Midbrain (tissue), 1 donor: ENCODE measurements at regions not wholly inside any gene's neighbourhood (a gene's known extent, or its start where the extent isn't known, plus 50 kb on each side); places are given as distances from the start of the nearest gene placed in this dataset.
A peak's percentile ranks its signal among the peaks of the same experiment; 100 is the strongest.

Experiments
- DNase-seq: peaks from one replicate; lab custom pipeline; 2025; lab: John Stamatoyannopoulos, UW

GRCh38 chr5:76030343-76030742, 52.8 kb upstream of the SV2C start:
- DNase-seq = no peak

- DNase-seq = no peak
Measured at GRCh38 chr5:76029739-76030138, 53.4 kb upstream of the SV2C start.

DNA sequence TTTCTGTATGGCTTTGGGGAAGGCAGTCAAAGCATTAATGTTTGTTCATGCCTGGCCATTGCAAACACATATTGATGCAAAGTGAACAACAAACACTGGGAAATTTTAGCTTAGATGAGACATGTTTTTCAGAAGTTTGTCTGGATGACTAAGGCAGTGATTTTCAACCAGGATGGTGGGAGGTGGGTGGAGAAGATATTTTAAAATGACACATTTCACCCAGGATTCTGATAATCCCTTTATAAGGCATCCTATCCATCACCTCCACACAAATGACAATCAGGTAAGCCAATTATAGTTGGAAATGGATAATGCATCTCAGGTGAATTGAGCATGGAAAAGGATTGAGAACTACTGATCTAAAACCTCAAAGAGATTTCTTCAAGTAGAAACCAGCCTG, 57.4 kb upstream of the SV2C start:
- no peak for DNase-seq

GRCh38 chr5:76025069-76025468, 58.1 kb upstream of the SV2C start:
- DNase-seq = no peak

- DNase-seq = no peak
Measured at GRCh38 chr5:76022611-76023010, 60.6 kb upstream of the SV2C start.

DNA sequence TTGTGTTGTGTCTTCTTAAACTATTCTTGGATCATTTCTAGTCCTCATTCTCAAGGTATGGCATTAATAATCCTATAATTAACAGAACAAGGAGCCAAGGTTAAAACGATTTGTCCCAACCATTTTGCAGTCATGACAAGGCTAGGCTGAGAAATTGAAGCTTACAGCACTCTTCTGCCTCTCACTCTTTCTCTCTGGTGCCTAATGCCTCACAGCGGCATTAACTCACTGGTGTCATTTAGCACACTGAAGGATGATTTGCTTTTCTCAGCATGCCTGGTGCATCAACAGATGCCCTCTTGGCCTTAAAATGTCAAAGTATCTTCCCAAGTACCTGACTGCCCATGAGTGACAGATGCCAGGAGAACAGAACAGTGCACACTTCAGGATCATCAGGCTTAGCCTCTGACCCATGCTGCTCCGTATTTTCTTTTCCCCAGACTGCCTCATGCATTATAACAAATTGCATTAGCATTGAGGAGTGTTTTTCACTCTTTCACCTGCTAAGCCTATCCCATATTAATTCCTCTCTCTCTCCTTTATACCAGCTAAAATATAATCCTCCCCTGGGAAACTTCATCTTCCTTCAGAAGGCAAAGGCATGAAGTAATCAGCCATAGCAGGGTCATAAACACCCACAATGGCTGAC, 61.1 kb upstream of the SV2C start:
- DNase-seq = no peak

DNA sequence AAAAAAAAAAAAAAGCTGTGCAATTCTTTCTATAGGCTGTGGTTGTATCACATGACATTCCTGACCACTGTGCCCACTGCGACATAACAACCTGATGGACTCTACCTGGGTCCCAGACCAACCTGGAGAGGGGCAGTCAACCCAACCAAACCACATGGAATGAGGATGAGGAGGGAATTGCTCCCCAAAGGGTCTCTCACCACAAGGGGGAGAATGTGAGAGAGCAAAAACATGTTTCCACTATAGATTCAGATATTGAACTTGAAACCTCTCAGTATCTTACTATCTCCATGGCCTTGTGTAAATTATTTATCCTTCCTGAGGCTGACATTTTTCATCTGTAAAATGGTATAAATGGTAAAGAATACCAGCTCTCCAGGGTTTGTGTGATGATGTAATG, 66.9 kb upstream of the SV2C start:
- no peak for DNase-seq

- DNase-seq = no peak
Measured at GRCh38 chr5:76014005-76014404, 69.2 kb upstream of the SV2C start.

DNA sequence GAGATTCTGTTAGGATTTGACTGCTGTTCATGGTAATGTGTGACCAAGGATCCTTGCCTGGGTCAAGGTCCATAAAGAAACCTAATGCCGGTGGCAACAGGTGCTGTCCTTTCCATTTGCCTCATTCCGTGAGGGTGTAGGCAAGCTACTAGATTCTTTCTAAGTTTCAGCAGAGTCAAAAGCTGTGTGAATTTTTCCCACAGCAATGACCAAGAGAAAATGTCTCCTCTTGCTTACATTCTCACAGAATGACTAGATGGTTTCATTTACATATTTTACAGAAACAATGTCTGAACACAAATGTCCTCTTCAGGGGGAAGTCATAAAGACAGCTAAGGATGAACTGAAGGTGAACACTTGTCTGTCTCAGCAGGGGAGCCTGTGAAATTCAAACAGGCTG, 75.3 kb upstream of the SV2C start:
- DNase-seq = no peak

- DNase-seq = no peak
Measured at GRCh38 chr5:76000582-76000981, 82.6 kb upstream of the SV2C start.

DNA sequence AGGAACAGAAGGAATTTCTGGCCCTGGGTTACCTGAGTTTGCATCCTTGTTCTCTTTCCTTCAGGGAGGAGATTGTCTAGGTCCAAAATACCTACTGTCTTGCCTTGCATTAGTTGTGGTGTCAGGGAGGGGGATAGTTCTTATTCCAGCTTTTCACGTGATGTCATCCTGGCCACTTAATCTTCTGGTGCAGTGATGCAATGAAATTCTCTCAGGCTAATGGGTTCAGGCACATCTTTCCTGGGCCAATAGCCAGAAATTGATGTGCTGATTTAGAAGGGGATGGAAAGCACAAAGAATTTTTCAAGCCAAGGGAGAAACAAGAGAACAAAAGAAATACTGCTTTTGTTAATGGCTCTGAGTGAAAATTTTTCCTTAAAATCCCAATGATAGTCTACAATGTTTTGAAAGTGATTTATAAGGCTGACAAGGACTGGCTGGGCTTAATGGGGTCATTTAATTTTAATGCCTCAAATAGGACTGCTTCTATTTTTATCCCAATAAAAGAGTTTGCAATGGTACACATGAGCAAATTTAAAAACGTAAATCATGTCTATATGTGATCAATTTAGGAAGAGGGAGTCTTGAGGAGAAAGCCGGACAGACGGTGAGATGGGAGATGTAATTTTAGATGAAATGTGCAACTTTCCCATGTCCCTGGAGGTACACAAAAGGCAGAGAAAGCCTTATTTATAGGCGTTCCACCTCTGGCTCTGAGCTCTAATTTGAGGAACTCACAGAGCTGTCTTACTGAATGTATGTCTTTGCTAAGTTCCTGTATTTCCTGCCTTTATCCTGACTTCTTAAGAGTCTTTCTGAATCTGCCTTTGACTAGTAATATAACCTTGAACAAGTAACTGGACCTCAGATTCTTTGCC, 89.3 kb upstream of the SV2C start:
- DNase-seq = no peak

DNA sequence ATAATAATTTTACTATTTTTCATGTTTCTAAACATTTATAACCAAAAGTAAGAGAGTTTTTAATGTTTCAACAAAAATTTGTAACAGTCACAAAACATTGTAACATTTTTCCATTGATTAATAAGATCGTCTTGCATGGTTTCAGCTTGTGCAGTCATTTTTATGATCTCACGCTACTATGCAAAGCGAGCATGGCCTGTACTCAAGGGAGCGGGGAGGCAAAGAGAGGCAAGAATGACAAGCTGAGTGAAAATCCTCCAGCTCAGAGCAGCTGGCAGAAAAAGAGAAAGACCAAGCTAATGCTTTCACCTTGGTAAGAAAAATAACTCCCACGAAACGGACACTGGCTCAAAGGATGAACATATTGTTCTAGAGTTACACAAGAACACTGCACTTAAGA, 90.0 kb upstream of the SV2C start:
- no peak for DNase-seq

DNA sequence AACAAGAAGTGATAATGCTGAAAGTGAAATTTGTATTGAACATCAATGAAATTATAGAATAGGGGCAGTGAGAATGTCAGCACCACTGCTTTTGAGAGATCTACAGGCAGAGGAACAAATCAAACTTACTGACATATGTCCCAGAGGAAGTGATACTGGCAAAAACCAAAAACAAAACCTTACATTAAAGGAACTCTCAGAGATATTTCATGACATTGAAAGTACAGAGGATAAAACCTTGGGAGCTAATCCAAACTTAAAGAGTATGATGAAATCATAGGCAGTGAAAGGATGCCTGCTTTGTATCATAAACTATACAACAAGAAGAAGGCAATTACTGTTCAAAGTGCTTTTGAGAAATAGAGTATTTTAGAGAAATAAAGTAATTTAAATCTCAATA, 90.4 kb upstream of the SV2C start:
- no peak for DNase-seq

DNA sequence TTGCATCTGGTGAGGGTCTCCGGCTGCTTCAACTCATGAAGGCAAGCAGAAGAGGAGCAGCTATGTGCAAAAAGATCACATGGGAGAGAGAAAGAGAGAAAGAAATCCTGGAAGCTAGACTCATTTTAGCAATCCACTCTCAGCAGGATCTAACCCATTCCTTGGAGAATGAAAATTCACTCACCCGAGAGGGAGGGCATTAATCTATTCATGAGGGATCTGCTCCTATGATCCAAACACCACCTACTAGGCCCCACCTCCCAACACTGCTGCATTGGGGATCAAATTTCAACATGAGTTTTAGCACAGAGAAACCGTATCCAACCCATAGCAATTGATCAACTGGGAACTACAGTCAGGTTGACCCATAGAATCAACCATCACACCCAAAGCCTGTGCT, 98.1 kb upstream of the SV2C start:
- no peak for DNase-seq

DNA sequence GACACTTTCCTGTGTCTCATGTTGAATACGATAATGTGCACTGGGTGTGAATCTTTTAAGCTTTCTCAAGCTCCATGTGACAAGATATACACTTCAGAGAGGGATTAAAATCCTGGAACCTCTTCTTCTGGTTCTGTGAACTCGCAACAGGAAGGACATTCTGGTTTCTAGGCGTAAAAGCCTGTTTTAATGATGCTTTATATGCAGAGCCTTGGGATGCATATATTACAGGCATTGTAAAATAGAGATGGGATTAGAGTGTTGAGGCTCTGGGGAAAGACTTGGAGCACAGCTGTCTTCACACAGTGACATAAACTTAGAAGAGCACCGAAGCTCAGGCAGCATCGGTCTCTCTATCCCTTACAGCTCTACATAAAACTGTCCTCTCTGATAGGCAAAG, 107.7 kb upstream of the SV2C start:
- DNase-seq = no peak

DNA sequence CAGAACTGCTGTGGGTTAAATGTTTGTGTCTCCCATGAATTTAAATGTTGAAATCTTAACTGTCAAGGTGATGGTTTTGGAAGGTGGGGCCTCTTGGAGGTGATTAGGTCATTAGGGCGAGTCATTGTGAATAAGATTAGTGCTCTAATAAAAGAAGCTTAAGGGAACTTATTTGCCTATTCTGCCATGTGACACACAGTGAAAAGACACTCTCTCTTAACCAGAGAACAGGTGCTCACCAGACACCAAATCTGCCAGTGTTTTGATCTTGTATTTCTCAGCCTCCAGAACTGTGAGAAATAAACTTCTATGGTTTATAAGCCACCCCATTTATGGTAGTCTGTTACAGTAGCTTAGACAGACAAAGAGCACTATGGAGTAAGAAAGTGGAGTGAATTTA, 117.9 kb upstream of the SV2C start:
- DNase-seq = no peak

DNA sequence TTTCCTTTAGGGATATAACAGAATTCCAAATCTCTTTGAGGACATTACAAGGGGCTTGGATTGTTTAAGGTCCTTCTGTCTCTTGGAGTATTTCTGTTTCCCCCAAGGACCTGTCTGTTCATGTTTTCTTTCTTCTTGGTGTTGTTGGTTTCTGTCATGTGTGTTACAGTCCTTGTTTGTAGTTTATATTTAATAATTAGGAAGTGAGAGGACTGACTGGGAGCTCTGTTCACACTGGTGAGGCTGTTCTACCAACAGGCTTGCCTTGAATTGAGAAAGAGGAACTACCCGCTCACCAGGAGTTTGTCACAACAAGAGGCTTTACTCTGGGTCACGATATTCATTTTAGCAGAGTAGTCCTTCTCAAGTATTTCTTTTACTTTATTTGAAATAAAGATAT, 119.2 kb upstream of the SV2C start:
- DNase-seq = no peak

GRCh38 chr5:75963554-75963953, 119.6 kb upstream of the SV2C start:
- no peak for DNase-seq

DNA sequence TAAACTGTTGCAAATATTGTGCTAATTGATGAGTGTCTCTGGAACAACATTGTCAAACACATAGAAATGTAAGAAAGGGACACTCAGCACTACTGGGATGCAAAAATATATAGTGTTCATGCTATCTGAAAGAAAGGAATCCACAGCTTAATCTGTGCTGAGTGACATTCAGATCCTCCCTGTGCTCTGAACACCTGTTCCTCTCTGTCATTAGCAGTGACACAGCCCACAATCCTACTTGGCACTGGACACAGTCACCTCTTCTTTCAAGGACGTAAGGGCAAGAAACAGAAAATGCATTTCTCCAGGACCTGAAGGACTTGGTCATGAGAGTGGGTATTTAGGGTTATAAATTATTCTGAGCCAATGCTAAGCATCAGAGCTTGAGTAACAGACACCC, 121.4 kb upstream of the SV2C start:
- DNase-seq = no peak

DNA sequence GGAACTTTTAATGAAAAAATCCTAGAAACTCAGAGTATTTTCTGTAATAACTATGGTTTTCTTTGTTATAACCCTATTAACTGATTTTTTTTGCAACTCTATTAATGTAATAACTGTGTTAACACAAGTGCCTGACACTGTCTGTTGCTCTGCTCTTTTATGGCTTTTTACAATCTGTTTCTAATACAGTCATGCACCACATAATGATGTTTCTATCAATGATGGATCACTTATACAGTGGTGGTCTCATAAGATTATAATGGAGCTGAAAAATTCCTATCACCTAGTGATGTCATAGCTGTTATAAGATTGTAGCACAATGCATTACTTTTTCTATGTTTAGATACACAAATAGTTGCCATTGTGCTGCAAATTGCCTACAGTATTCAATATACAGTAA, 123.1 kb upstream of the SV2C start:
- DNase-seq = no peak

DNA sequence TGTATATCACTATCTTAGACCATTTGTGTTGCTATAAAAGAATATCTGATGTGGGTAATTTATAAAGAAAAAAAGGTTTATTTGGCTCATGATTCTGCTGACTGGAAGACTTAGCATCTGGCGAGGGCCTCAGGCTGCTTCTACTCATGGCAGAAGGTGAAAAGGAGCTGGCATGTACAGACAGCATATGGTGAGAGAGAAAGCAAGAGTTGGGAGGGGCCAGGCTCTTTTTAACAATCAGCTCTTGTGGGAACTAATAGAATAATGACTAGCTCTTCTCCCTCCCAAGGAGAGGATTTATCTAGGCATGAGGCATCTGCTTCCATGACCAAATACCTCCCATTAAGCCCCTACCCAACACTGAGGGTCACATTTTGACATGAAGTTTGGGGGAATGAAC, 130.2 kb upstream of the SV2C start:
- no peak for DNase-seq

- DNase-seq = no peak
Measured at GRCh38 chr5:75952291-75952690, 130.9 kb upstream of the SV2C start.

- DNase-seq = no peak
Measured at GRCh38 chr5:75951716-75952115, 131.5 kb upstream of the SV2C start.

GRCh38 chr5:75951158-75951557, 132.0 kb upstream of the SV2C start:
- peak; percentile 48 for DNase-seq
